ENCODE measurements at regions not wholly inside any gene's neighbourhood (a gene's known extent, or its start where the extent isn't known, plus 50 kb on each side); places are given as distances from the start of the nearest gene placed in this dataset.

DNA sequence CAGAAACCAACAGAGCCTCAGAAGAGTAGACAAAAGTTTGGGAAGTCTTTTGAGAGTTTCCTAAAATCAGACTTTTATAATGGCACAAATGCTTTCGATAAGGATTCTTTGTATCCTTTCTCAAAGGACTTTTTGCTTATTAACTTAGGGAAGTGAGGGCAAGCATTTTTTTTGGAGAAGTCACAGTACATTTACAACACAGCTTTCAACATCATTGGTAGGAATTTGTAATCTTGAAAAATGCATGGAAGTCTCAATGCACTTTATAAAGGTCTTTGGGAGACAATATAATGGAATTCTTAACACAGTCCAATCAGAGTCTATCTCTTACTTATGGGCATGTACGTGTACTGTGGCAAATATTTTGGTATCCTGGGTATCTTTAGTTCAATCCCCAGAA lies 325.8 kb upstream of the NR5A2 start:
- no peak for DNase-seq (ENCODE audit: low read depth)

- no peak for DNase-seq (ENCODE audit: low read depth)
Measured at GRCh38 chr1:199704231-199704630, 323.3 kb upstream of the NR5A2 start.

- DNase-seq (ENCODE audit: low read depth): no peak
Measured at GRCh38 chr1:199705825-199706224, 321.7 kb upstream of the NR5A2 start.

DNA sequence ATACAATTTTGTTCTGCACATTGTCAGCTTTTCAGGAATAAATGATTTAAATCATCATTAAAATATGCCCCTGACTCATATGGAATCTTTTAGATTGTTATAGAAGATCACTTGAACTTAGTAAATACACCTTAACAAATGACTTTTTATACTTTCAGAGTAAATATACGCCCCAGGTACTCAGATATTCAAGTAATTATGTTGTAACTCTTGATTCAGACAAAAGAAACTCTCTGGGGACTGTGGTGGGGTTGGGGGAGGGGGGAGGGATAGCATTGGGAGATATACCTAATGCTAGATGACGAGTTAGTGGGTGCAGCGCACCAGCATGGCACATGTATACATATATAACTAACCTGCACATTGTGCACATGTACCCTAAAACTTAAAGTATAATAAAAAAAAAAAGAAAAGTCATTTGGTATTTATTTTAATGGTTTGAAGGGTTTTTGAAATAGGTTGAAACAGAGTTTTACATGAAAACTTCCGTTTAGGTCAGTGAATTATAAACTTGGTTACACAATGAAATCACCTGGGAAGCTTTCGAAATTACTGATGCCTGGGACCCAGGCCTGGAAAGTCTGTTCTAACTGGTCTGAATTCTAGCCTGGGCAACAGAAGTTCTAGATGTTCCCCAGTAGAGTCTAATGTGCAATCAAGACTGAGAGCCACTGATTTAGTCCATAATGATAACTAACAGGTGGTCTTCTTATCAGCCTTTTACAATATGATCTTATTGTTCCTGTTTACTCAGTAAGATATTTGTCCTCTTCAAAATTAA lies 320.5 kb upstream of the NR5A2 start:
- DNase-seq (ENCODE audit: low read depth): no peak

DNA sequence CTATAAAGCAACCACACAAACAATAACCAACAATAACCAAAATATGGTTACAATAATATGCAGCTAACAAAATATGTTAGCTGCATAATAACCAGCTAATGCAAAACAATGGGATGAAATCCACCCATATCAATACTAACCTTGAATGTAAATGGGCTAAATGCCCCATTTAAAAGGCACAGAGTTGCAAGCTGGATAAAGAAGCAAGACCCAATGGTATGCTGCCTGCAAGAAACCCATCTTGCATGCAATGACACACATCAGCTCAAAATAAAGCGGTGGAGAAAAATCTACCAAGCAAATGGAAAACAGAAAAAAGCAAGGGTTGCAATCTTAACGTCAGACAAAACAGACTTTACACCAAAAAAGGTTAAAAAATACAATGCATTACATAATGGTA lies 316.5 kb upstream of the NR5A2 start:
- DNase-seq (ENCODE audit: low read depth): no peak

DNA sequence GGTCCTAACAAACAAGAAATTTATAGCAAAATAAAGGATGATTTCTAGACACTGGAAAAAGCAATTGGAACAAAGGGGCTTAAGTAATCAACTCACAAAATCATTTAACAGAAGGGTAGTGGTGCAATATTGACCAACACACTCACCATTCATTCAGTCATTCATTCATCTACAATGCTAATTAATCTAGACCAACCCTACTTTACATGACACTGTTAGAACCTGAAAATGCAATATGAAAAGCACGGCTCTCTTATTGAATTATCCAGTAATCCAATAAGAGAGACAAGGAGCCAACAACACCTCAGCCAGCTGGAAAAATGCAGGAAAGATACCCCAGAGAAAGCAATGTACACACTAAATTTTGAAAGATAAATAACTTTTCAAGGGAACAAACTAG lies 310.8 kb upstream of the NR5A2 start:
- no peak for DNase-seq (ENCODE audit: low read depth)

- DNase-seq (ENCODE audit: low read depth): no peak
Measured at GRCh38 chr1:199719156-199719842, 308.2 kb upstream of the NR5A2 start.

DNA sequence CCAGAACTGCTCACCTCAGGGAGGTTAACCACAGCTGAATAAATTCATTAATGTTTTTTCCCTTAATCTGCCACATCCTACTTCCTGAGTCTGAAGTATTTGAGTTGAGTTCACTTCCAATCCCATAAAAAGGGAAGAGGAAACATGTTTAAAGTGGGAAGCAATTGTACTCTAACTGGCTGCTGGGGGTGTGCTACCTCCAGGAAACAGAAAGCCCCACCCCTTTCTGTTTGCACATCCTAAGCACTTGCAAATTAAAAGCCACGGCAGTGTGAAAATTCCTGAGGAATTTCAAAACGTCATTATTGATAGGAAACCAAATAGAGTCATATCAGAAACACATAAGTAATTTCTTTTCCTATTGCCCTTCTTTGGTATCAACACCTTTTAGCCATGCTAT lies 307.0 kb upstream of the NR5A2 start:
- no peak for DNase-seq (ENCODE audit: low read depth)

DNA sequence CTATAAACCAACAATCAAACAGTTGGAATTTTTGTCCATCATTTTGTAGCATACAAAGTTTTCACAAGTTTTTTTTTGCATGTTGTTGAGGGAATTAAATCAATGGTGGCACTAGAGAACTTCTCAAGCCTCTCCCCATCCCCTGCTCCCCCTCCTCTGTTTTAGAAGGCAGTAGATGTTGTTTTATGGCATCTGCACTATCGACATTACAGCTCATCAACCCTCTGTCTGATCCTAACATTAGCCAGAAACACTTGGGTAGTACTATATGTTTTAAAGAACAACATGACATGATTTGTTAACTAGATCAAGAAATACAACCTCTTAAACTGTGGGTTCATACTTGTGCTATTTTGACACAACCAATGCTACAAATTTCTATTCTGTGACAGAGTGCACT lies 306.5 kb upstream of the NR5A2 start:
- no peak for DNase-seq (ENCODE audit: low read depth)

GRCh38 chr1:199723250-199723956 lies 304.1 kb upstream of the NR5A2 start:
- DNase-seq (ENCODE audit: low read depth): no peak

DNA sequence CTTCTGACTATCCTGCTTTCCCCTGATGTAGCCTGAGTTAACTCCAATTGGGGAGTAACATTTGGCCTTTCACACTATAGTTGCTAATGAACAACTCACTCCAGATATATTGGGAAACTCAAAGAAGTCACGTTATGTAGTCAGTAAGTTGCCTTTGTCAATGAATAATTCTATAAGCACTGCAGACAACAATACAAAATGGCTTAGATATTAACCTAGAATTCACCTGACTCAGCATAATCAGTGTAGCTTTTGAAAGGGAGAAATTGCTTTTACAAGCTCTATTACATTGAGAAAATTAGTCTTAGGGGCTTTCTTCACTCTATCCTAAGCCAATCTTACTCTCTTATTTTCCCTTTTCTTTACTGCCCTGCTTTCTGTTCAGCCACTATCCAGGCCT lies 303.5 kb upstream of the NR5A2 start:
- no peak for DNase-seq (ENCODE audit: low read depth)

- no peak for DNase-seq (ENCODE audit: low read depth)
Measured at GRCh38 chr1:199725002-199725565, 302.4 kb upstream of the NR5A2 start.

DNA sequence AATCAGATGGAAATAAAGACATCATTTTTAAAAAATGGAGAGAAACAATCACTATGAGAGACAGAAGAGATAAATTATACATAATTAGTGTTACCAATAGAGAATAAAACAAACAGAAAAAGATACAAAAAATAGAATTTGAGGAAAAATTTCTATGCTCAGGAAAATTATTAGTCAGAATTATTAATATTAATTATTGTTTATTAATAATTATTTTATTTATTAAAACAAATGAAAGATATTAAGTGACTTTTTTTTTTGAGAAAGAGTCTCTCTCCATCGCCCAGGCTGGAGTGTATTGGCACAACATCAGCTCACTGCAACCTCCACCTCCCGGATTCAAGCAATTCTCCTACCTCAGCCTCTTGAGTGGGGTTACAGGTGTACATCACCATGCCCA lies 299.8 kb upstream of the NR5A2 start:
- DNase-seq (ENCODE audit: low read depth): no peak

DNA sequence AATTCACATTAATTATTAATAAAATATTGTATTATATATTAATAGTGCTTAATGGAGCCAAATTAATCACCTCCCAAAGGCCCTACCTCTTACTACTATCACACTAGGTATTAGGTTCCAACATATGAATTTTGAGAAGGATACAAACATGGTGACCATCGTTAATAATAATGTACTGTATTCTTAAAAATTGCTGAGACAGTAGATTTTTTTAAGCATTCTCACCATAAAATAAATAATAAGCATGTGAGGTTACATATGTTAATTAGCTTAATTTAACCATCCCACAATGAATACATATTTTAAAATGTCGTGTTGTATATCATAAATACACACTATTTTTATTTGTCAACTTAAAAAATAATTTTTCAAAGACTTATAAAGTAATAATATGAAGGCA lies 299.2 kb upstream of the NR5A2 start:
- no peak for DNase-seq (ENCODE audit: low read depth)

GRCh38 chr1:199733125-199733524 lies 294.4 kb upstream of the NR5A2 start:
- no peak for DNase-seq (ENCODE audit: low read depth)

DNA sequence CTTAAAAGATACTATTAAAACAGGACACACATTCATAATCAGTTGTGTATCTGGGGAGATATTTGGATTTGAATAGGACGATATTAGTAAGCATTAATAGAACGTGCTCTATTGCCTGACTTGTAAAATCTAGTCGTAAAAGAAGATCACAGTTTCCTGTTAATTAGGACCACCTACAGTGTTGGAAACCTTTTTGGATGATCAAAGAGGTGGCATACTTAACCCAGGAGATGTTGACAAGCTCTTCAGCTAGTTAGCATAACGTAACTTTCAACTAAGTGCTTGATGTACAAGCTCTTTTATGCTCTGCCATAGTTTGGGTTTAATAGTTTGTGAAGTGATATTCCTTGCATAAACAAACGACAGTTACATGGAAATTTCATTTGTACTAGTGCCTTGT lies 293.3 kb upstream of the NR5A2 start:
- DNase-seq (ENCODE audit: low read depth): no peak

DNA sequence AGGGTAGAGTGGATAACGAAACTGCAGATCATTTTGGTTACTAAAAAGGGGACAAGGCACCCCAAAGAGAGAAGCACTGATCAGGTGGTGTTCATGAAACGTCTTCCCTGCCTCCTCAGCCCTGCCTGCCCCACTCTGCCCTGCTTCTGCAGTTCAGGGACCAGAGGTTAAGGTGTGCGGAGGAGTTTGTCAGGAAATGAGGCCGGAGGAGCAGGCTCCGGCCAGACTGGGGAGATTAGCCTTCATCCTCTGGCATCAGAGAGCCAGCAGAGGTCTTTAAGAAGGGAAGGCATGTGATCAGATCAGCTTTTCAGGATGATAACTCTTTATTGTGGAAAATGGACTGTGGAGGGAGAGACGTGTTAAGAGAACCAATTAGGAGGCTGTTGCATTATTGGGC lies 291.9 kb upstream of the NR5A2 start:
- DNase-seq (ENCODE audit: low read depth): no peak

- DNase-seq (ENCODE audit: low read depth): no peak
Measured at GRCh38 chr1:199736646-199737045, 290.9 kb upstream of the NR5A2 start.

DNA sequence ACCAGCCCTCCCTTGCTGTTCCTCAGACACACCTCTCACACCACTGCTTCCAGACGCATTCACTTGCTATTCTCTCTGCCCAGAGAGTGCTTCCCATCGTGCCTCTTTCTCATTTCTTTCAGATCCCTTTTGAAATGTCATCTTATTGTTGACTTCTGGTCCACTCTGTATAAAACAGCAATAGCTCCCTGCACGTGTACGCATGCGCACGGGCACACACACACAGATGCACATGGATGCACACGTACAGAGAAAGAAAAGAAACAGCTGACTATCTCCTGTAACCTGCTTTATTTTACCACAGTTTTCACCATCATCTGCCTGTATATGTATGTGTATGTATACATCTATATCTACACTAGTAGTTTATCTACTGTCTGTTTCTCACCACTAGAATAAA lies 285.9 kb upstream of the NR5A2 start:
- no peak for DNase-seq (ENCODE audit: low read depth)

DNA sequence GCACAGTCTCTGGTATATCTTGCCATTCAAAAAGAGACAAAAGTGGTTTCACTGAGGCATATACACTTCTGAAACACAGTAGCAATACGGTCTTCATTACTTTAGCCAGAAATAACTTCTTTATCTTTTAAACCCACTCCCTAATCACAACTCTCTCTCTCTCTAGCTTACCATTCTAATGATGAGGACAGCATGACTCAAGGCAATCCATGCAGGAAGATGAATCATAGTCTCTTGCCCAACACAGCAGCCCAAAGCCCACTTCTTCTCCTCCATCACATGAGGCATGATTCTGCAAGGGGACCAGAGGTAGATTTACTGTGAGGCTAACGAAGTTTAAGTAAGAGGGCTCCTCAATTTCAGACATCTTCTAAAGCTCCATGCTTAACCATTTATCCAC lies 285.0 kb upstream of the NR5A2 start:
- DNase-seq (ENCODE audit: low read depth): no peak

DNA sequence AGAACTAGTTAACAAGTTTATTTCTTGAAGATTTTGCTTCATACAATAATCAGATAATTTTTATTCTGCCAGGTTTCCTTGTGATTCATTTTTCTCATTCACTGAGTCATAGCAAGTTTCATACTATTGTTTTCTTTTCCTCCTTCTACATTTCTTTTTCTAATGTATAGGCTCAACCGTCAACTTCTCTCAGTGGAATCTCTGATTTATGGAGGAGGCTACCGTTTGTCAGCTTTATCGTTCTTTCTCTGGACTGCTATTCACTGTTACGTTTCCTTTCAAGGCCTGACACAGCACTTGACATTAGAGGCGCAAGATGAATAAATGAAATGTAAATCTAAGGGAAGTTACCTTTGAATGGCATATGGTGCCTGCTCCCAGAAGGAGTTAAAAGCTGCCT lies 284.3 kb upstream of the NR5A2 start:
- DNase-seq (ENCODE audit: low read depth): no peak

GRCh38 chr1:199746666-199747384 lies 280.7 kb upstream of the NR5A2 start:
- DNase-seq (ENCODE audit: low read depth): no peak
